HCT116 (cell line): ENCODE measurements at regions not wholly inside any gene's neighbourhood (a gene's known extent, or its start where the extent isn't known, plus 50 kb on each side); places are given as distances from the start of the nearest gene placed in this dataset.

ENCODE experiments used
- ATAC-seq: fragments of 200-7000 bp; cut with Tn5 transposase; 2 replicates; pipeline ENCODE4 v1.9.1; 2020; ENCODE audit warnings: mild to moderate bottlenecking, moderate library complexity
- BruUV-seq: library from RNA; stranded (reverse); fragments of 400-500 nt; replicated peaks from 2 replicates; lab custom pipeline; 2021; lab: Mats Ljungman, UMichigan
- CTCF ChIA-PET: fragments of 300-600 bp; sonication (Branson Sonifier 250); formaldehyde crosslinking; loops from one replicate; lab custom pipeline; 2021; ENCODE audit warnings: antibody characterized with exemption; lab: Charles Lee
- POLR2A ChIA-PET: fragments of 300-600, 350-600 bp; sonication (Branson Sonifier 250); formaldehyde crosslinking; loops from one replicate; lab custom pipeline; 2021; ENCODE audit warnings: antibody characterized with exemption; lab: Charles Lee
- RAD21 ChIA-PET, 2 experiments: fragments of 300-600 bp; sonication (Branson Sonifier 250); formaldehyde crosslinking; loops; one replicate each; lab custom pipeline; 2023; ENCODE audit warnings: low total read pairs in 2 of 2; ENCODE audit not compliant: uncharacterized antibody in 2 of 2, unreplicated experiment in 2 of 2, low non-redundant PET in 1 of 2; lab: Charles Lee
- DNase-seq: peaks from one replicate; pipeline ENCODE4 v3.0.0-alpha.2; 2010; ENCODE audit warnings: low read depth, low spot score
- H2AFZ ChIP-seq: fragments of 200-600 bp; shearing (Covaris generic), sonication (generic); 2 replicates; pipeline ENCODE4 v1.6.1; 2017; ENCODE audit warnings: low read depth, mixed run types, mixed read lengths, antibody characterized with exemption, low read length; ENCODE audit not compliant: poor library complexity, severe bottlenecking
- H3K27ac ChIP-seq: 2 replicates; pipeline ENCODE4 v1.5.1; 2012; ENCODE audit warnings: low read depth, low read length
- H3K27me3 ChIP-seq: fragments of 200-600 bp; sonication (generic); 2 replicates; pipeline ENCODE4 v1.6.1; 2016; ENCODE audit warnings: mixed run types, low read length, mixed read lengths; ENCODE audit not compliant: insufficient read depth
- H3K36me3 ChIP-seq, 2 experiments: fragments of 200-500 bp in 1 of 2; fragments of 200-600 bp in 1 of 2; sonication (Bioruptor generic) in 1 of 2; sonication (generic) in 1 of 2; 2 replicates each; pipeline versions ENCODE4 v1.5.1 to v1.6.1; 2014 to 2016; ENCODE audit warnings: low read length in 2 of 2, inconsistent platforms in 1 of 2, mixed read lengths in 1 of 2, mixed run types in 1 of 2; ENCODE audit not compliant: insufficient read depth in 2 of 2, control insufficient read depth in 1 of 2
- H3K4me1 ChIP-seq, 2 experiments: fragments of 200-600 bp in 1 of 2; sonication (generic) in 1 of 2; 2 replicates each; pipeline versions ENCODE4 v1.5.1 to v1.6.1; 2012 to 2017; ENCODE audit warnings: low read length in 2 of 2, inconsistent platforms in 1 of 2, mild to moderate bottlenecking in 1 of 2, mixed read lengths in 1 of 2, mixed run types in 1 of 2, moderate library complexity in 1 of 2; ENCODE audit not compliant: insufficient read depth in 2 of 2, control insufficient read depth in 1 of 2
- H3K4me2 ChIP-seq: fragments of 200-600 bp; sonication (generic); 2 replicates; pipeline ENCODE4 v1.6.1; 2017; ENCODE audit warnings: mixed run types, low read length, mixed read lengths
- H3K4me3 ChIP-seq, 2 experiments: fragments of 200-600 bp in 1 of 2; sonication (generic) in 1 of 2; replicated peaks in 1 of 2; 2 replicates each; pipeline ENCODE4 v1.5.1; 2011 to 2016; ENCODE audit warnings: low read length in 2 of 2, control low read depth in 1 of 2, low read depth in 1 of 2, mild to moderate bottlenecking in 1 of 2, mixed read lengths in 1 of 2, mixed run types in 1 of 2
- H3K79me2 ChIP-seq: fragments of 200-600 bp; sonication (generic); 2 replicates; pipeline ENCODE4 v1.6.1; 2017; ENCODE audit warnings: mild to moderate bottlenecking, mixed run types, low read length, moderate library complexity, mixed read lengths; ENCODE audit not compliant: insufficient read depth
- H3K9ac ChIP-seq: fragments of 200-600 bp; sonication (generic); 2 replicates; pipeline ENCODE4 v1.6.1; 2016; ENCODE audit warnings: low read length, mixed read lengths
- H3K9me2 ChIP-seq: fragments of 200-600 bp; sonication (generic), shearing (Covaris generic); 2 replicates; pipeline ENCODE4 v1.6.1; 2017; ENCODE audit warnings: mixed run types, mild to moderate bottlenecking, moderate library complexity; ENCODE audit not compliant: insufficient read depth
- H3K9me3 ChIP-seq, 2 experiments: fragments of 200-500 bp in 1 of 2; fragments of 200-600 bp in 1 of 2; sonication (Bioruptor generic) in 1 of 2; sonication (generic) in 1 of 2; 2 replicates each; pipeline ENCODE4 v1.6.1; 2014 to 2017; ENCODE audit warnings: low read length in 2 of 2, mixed read lengths in 2 of 2, inconsistent platforms in 1 of 2, low read depth in 1 of 2, mild to moderate bottlenecking in 1 of 2, mixed run types in 1 of 2, moderate library complexity in 1 of 2; ENCODE audit not compliant: control insufficient read depth in 1 of 2, insufficient read depth in 1 of 2
- H4K20me1 ChIP-seq: fragments of 200-600 bp; sonication (generic), shearing (Covaris generic); 2 replicates; pipeline ENCODE4 v1.6.1; 2017; ENCODE audit warnings: mixed run types, mild to moderate bottlenecking, moderate library complexity; ENCODE audit not compliant: insufficient read depth
- EGR1 ChIP-seq: IDR thresholded peaks from 2 replicates; pipeline ENCODE4 v1.6.1; 2012; ENCODE audit warnings: low read depth
- EZH2 ChIP-seq: fragments of 200-600 bp; sonication (generic); IDR thresholded peaks from 2 replicates; pipeline ENCODE4 v1.6.1; 2017; ENCODE audit warnings: antibody characterized with exemption, mixed run types
- FOSL1 ChIP-seq: IDR thresholded peaks from 2 replicates; pipeline ENCODE4 v1.6.1; 2012; ENCODE audit warnings: low read depth
- JUND ChIP-seq: IDR thresholded peaks from 2 replicates; pipeline ENCODE4 v1.6.1; 2012
- POLR2A ChIP-seq: IDR thresholded peaks from 2 replicates; pipeline ENCODE4 v1.7.0; 2011; ENCODE audit warnings: borderline replicate concordance; ENCODE audit not compliant: insufficient read depth, insufficient read length; ENCODE audit errors: extremely low read depth
- POLR2AphosphoS5 ChIP-seq: IDR thresholded peaks from 2 replicates; pipeline ENCODE4 v1.6.1; 2011; ENCODE audit warnings: mild to moderate bottlenecking, low read depth, low read length, moderate library complexity
- ZFX ChIP-seq: fragments of 450-650 bp; IDR thresholded peaks from 2 replicates; pipeline ENCODE4 v1.6.1; 2017
- ZNF274 ChIP-seq: fragments of 200-500 bp; sonication (Bioruptor generic); IDR thresholded peaks from 2 replicates; pipeline ENCODE4 v1.6.1; 2014; ENCODE audit warnings: mild to moderate bottlenecking, low read depth, low read length, inconsistent platforms
- intact Hi-C: fragments of 100-400 bp; cut with micrococcal nuclease; formaldehyde crosslinking; loops from 2 replicates; pipeline ENCODE4 v1.10.0; 2022
- TF ChIP-seq, protein P1 (sequence below): IDR thresholded peaks from 2 replicates; pipeline ENCODE4 v1.6.1; 2012
- TF ChIP-seq, protein P2 (sequence below): IDR thresholded peaks from 2 replicates; pipeline ENCODE4 v1.6.1; 2012; ENCODE audit warnings: low read depth
- TF ChIP-seq, protein P3 (sequence below): IDR thresholded peaks from 2 replicates; pipeline ENCODE4 v1.6.1; 2011; ENCODE audit warnings: mild to moderate bottlenecking, low read length, moderate library complexity; ENCODE audit not compliant: insufficient replicate concordance; ENCODE audit errors: extremely low read depth

DNA sequence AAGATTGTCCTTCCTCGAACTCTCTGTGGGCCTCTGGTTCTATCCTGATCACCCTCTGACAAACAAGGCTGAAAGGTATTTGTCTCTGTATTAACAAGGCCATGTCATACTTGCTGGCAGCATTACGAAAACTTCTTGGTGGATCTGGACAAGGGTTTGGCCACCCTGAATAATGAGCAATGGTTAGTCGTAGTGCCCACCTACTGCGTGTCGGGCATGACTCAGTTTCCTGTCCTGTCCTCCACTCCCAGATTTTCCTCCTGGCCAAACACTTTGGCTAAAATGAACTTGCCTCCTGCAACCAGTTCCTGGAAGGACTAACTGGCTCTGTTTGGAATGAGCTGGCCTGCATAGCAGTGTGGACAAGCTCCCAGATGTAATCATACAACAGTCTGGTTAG is 198.5 kb upstream of the SMIM21 start:
- Histone ChIP-seq H3K27ac (no peak overlapping the region), H3K4me3 (no peak overlapping the region), H3K27me3 (no peaks in the 10 kb centered on the region), H4K20me1 (no peaks in the 10 kb centered on the region), H3K9me2 (no peaks in the 10 kb centered on the region), H3K9me3 (no peaks in the 10 kb centered on the region), H3K4me1 (peaks cover 0 to 11% of the 10 kb centered on the region in 2 experiments; a peak in 1 of 4 replicates), H3K79me2 (no peaks in the 10 kb centered on the region), H3K36me3 (no peaks in the 10 kb centered on the region), H3K9ac (no peak overlapping the region), H3K4me2 (no peak overlapping the region), H2AFZ (no peak overlapping the region)
- DNase-seq (no peak), ATAC-seq (no peak)
- RAD21 ChIA-PET, result no interaction called here
- CTCF ChIA-PET, result no interaction called here
- POLR2A ChIA-PET, result no interaction called here
- BruUV-seq, result no TSS peak
- intact Hi-C loops, result no loop called here
- no peak for TF ChIP-seq EZH2
- no peak for TF ChIP-seq ZFX
- no peak for TF ChIP-seq FOSL1
- TF ChIP-seq EGR1, result no peak
- no peak for TF ChIP-seq ZNF274
- TF ChIP-seq, protein P1, sequence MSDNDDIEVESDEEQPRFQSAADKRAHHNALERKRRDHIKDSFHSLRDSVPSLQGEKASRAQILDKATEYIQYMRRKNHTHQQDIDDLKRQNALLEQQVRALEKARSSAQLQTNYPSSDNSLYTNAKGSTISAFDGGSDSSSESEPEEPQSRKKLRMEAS, result no peak
- TF ChIP-seq, protein P2, sequence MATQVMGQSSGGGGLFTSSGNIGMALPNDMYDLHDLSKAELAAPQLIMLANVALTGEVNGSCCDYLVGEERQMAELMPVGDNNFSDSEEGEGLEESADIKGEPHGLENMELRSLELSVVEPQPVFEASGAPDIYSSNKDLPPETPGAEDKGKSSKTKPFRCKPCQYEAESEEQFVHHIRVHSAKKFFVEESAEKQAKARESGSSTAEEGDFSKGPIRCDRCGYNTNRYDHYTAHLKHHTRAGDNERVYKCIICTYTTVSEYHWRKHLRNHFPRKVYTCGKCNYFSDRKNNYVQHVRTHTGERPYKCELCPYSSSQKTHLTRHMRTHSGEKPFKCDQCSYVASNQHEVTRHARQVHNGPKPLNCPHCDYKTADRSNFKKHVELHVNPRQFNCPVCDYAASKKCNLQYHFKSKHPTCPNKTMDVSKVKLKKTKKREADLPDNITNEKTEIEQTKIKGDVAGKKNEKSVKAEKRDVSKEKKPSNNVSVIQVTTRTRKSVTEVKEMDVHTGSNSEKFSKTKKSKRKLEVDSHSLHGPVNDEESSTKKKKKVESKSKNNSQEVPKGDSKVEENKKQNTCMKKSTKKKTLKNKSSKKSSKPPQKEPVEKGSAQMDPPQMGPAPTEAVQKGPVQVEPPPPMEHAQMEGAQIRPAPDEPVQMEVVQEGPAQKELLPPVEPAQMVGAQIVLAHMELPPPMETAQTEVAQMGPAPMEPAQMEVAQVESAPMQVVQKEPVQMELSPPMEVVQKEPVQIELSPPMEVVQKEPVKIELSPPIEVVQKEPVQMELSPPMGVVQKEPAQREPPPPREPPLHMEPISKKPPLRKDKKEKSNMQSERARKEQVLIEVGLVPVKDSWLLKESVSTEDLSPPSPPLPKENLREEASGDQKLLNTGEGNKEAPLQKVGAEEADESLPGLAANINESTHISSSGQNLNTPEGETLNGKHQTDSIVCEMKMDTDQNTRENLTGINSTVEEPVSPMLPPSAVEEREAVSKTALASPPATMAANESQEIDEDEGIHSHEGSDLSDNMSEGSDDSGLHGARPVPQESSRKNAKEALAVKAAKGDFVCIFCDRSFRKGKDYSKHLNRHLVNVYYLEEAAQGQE, result no peak
- no peak for TF ChIP-seq JUND
- TF ChIP-seq POLR2A, result no peak
- no peak for TF ChIP-seq POLR2AphosphoS5
- TF ChIP-seq, protein P3, sequence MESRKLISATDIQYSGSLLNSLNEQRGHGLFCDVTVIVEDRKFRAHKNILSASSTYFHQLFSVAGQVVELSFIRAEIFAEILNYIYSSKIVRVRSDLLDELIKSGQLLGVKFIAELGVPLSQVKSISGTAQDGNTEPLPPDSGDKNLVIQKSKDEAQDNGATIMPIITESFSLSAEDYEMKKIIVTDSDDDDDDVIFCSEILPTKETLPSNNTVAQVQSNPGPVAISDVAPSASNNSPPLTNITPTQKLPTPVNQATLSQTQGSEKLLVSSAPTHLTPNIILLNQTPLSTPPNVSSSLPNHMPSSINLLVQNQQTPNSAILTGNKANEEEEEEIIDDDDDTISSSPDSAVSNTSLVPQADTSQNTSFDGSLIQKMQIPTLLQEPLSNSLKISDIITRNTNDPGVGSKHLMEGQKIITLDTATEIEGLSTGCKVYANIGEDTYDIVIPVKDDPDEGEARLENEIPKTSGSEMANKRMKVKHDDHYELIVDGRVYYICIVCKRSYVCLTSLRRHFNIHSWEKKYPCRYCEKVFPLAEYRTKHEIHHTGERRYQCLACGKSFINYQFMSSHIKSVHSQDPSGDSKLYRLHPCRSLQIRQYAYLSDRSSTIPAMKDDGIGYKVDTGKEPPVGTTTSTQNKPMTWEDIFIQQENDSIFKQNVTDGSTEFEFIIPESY, result no peak
- TF ChIP-seq, all 23 proteins: peak for 0
